Calu3 (cell line): ENCODE measurements at regions not wholly inside any gene's neighbourhood (a gene's known extent, or its start where the extent isn't known, plus 50 kb on each side); places are given as distances from the start of the nearest gene placed in this dataset.

Source experiments
- BruUV-seq: library from RNA; stranded (reverse); fragments of 400-500 nt; replicated peaks from 2 replicates; lab custom pipeline; 2021; lab: Mats Ljungman, UMichigan
- CTCF ChIA-PET: fragments of 300-600 bp; sonication (Branson Sonifier 250); formaldehyde crosslinking; loops from one replicate; lab custom pipeline; 2022; ENCODE audit warnings: antibody characterized with exemption; lab: Charles Lee
- DNase-seq: peaks from one replicate; pipeline ENCODE4 v3.0.0; 2022
- H3K27ac Mint-ChIP-seq: one replicate; pipeline ENCODE4 v1.8.0; 2022; ENCODE audit warnings: mixed read lengths; ENCODE audit not compliant: unreplicated experiment
- H3K27me3 Mint-ChIP-seq: one replicate; pipeline ENCODE4 v1.8.0; 2022; ENCODE audit warnings: mixed read lengths; ENCODE audit not compliant: unreplicated experiment
- H3K36me3 Mint-ChIP-seq: one replicate; pipeline ENCODE4 v1.8.0; 2022; ENCODE audit warnings: mild to moderate bottlenecking, moderate library complexity, mixed read lengths; ENCODE audit not compliant: insufficient read depth, unreplicated experiment
- H3K4me1 Mint-ChIP-seq: one replicate; pipeline ENCODE4 v1.8.0; 2022; ENCODE audit warnings: mild to moderate bottlenecking, low read depth, mixed read lengths; ENCODE audit not compliant: unreplicated experiment
- H3K4me3 Mint-ChIP-seq: one replicate; pipeline ENCODE4 v1.8.0; 2022; ENCODE audit warnings: mild to moderate bottlenecking, low read depth, moderate library complexity, mixed read lengths; ENCODE audit not compliant: unreplicated experiment
- H3K9me3 Mint-ChIP-seq: one replicate; pipeline ENCODE4 v1.8.0; 2022; ENCODE audit warnings: low read depth, mixed read lengths; ENCODE audit not compliant: unreplicated experiment
- CTCF ChIP-seq: fragments of 200-600 bp; IDR thresholded peaks from one replicate; pipeline ENCODE4 v1.8.0; 2022; ENCODE audit warnings: antibody characterized with exemption; ENCODE audit not compliant: unreplicated experiment
- intact Hi-C: fragments of 100-400 bp; cut with micrococcal nuclease; formaldehyde crosslinking; loops from one replicate; pipeline ENCODE4 v1.10.0; 2022; ENCODE audit not compliant: unreplicated experiment

GRCh38 chr11:90836031-90836430 lies 613.2 kb upstream of the CHORDC1 start:
- Mint-ChIP-seq H3K4me3 (no peak overlapping the region), H3K36me3 (no peaks in the 10 kb centered on the region), H3K4me1 (peaks cover 11% of the 10 kb centered on the region), H3K27me3 (no peaks in the 10 kb centered on the region), H3K27ac (no peak overlapping the region), H3K9me3 (peaks cover 5% of the 10 kb centered on the region)
- no peak for TF ChIP-seq CTCF
- no TSS peak for BruUV-seq
- CTCF ChIA-PET: no interaction called here
- DNase-seq: no peak
- intact Hi-C loops: loop anchor here (5.0 kb wide), 1 partner anchor 34 kb away; no protein-coding TSS in a partner anchor

- TF ChIP-seq CTCF: no peak
- H3K4me3 Mint-ChIP-seq: no peak overlapping the region
- intact Hi-C loops: no loop called here
- peaks cover 5% of the 10 kb centered on the region for H3K9me3 Mint-ChIP-seq
- no peaks in the 10 kb centered on the region for H3K36me3 Mint-ChIP-seq
- H3K27ac Mint-ChIP-seq: no peak overlapping the region
- CTCF ChIA-PET: no interaction called here
- no peak for DNase-seq
- no TSS peak for BruUV-seq
- H3K4me1 Mint-ChIP-seq: peaks cover 26% of the 10 kb centered on the region
- no peaks in the 10 kb centered on the region for H3K27me3 Mint-ChIP-seq
These were observed 600.6 kb upstream of the CHORDC1 start for GRCh38 chr11:90823446-90823845.

GRCh38 chr11:90822996-90823395 lies 600.1 kb upstream of the CHORDC1 start:
- no peak for TF ChIP-seq CTCF
- CTCF ChIA-PET: no interaction called here
- Mint-ChIP-seq H3K27ac (no peak overlapping the region), H3K36me3 (no peaks in the 10 kb centered on the region), H3K4me3 (no peak overlapping the region), H3K27me3 (no peaks in the 10 kb centered on the region), H3K4me1 (peaks cover 23% of the 10 kb centered on the region), H3K9me3 (peaks cover 5% of the 10 kb centered on the region)
- no TSS peak for BruUV-seq
- DNase-seq: no peak
- intact Hi-C loops: no loop called here

GRCh38 chr11:90818196-90818745 lies 595.4 kb upstream of the CHORDC1 start:
- CTCF ChIA-PET: no interaction called here
- H3K4me1 Mint-ChIP-seq: peaks cover 4% of the 10 kb centered on the region
- DNase-seq: no peak
- no peak overlapping the region for H3K27ac Mint-ChIP-seq
- H3K9me3 Mint-ChIP-seq: peaks cover 5% of the 10 kb centered on the region
- no peaks in the 10 kb centered on the region for H3K27me3 Mint-ChIP-seq
- TF ChIP-seq CTCF: no peak
- intact Hi-C loops: no loop called here
- no peak overlapping the region for H3K4me3 Mint-ChIP-seq
- BruUV-seq: no TSS peak
- no peaks in the 10 kb centered on the region for H3K36me3 Mint-ChIP-seq
